Keratinocyte (primary cell): ENCODE measurements at regions not wholly inside any gene's neighbourhood (a gene's known extent, or its start where the extent isn't known, plus 50 kb on each side); places are given as distances from the start of the nearest gene placed in this dataset.

Experiments
- DNase-seq: peaks from one replicate; pipeline ENCODE4 v3.0.0-alpha.2; 2011; ENCODE audit warnings: low read depth, missing footprints, low spot score
- FAIRE-seq: peaks from 2 replicates; lab custom pipeline; 2011; peaks lifted over from hg19 to GRCh38; lab: Jason Lieb, UNC
- H2AFZ ChIP-seq: 2 replicates; pipeline ENCODE4 v1.6.0; 2012; ENCODE audit warnings: low read length, control low read depth, inconsistent platforms; ENCODE audit not compliant: control insufficient read depth
- H3K27ac ChIP-seq: 2 replicates; pipeline ENCODE4 v1.5.1; 2011; ENCODE audit warnings: low read length; ENCODE audit not compliant: control insufficient read depth, insufficient read depth
- H3K27me3 ChIP-seq: 3 replicates; pipeline ENCODE4 v1.6.0; 2011; ENCODE audit warnings: low read length; ENCODE audit not compliant: control insufficient read depth, insufficient read depth; ENCODE audit errors: extremely low read depth
- H3K36me3 ChIP-seq, 2 experiments: 2 replicates in 1 of 2; 3 replicates in 1 of 2; pipeline ENCODE4 v1.5.1; 2011; ENCODE audit warnings: low read length in 2 of 2, mild to moderate bottlenecking in 1 of 2; ENCODE audit not compliant: control insufficient read depth in 2 of 2, insufficient read depth in 2 of 2; ENCODE audit errors: extremely low read depth in 1 of 2
- H3K4me1 ChIP-seq: 3 replicates; pipeline ENCODE4 v1.5.1; 2011; ENCODE audit warnings: low read length; ENCODE audit not compliant: control insufficient read depth, insufficient read depth; ENCODE audit errors: extremely low read depth
- H3K4me2 ChIP-seq: 3 replicates; pipeline ENCODE4 v1.6.0; 2011; ENCODE audit warnings: low read depth, low read length; ENCODE audit not compliant: control insufficient read depth, insufficient read depth; ENCODE audit errors: extremely low read depth
- H3K4me3 ChIP-seq, 3 experiments: fragments of 200-600 bp in 1 of 3; sonication (generic) in 1 of 3; 2 replicates in 2 of 3; 3 replicates in 1 of 3; pipeline ENCODE4 v1.5.1; 2011 to 2016; ENCODE audit warnings: low read length in 3 of 3, mild to moderate bottlenecking in 3 of 3, control low read depth in 2 of 3, inconsistent platforms in 1 of 3, low read depth in 1 of 3, mixed read lengths in 1 of 3, mixed run types in 1 of 3, moderate library complexity in 1 of 3; ENCODE audit not compliant: control insufficient read depth in 2 of 3, insufficient read depth in 2 of 3; ENCODE audit errors: extremely low read depth in 1 of 3
- H3K79me2 ChIP-seq: 2 replicates; pipeline ENCODE4 v1.6.0; 2012; ENCODE audit warnings: low read length; ENCODE audit not compliant: control insufficient read depth, insufficient read depth
- H3K9ac ChIP-seq: 3 replicates; pipeline ENCODE4 v1.6.0; 2011; ENCODE audit warnings: low read length; ENCODE audit not compliant: control insufficient read depth, insufficient read depth; ENCODE audit errors: extremely low read depth
- H3K9me1 ChIP-seq: 3 replicates; pipeline ENCODE4 v1.6.0; 2011; ENCODE audit warnings: low read length; ENCODE audit not compliant: control insufficient read depth, insufficient read depth; ENCODE audit errors: extremely low read depth
- H3K9me3 ChIP-seq: 2 replicates; pipeline ENCODE4 v1.5.1; 2012; ENCODE audit warnings: low read depth, low read length; ENCODE audit not compliant: control insufficient read depth
- H4K20me1 ChIP-seq: 3 replicates; pipeline ENCODE4 v1.6.0; 2011; ENCODE audit warnings: low read length; ENCODE audit not compliant: control insufficient read depth, insufficient read depth; ENCODE audit errors: extremely low read depth
- EZH2 ChIP-seq: IDR thresholded peaks from one replicate; pipeline ENCODE4 v1.6.1; 2012; ENCODE audit warnings: inconsistent platforms, mild to moderate bottlenecking, low read length, moderate library complexity
- dilution Hi-C: fragments of 300-500 bp; cut with MboI; formaldehyde crosslinking; loops from one replicate; pipeline ENCODE4 v1.7.0; 2020; ENCODE audit warnings: low sequenced_read_pairs; ENCODE audit not compliant: extremely low pct_ligation_motif_present
- TF ChIP-seq, protein P1 (sequence below), 3 experiments: IDR thresholded peaks in 1 of 3; conservative IDR thresholded peaks in 1 of 3; optimal IDR thresholded peaks in 1 of 3; 2 replicates in 2 of 3; 3 replicates in 1 of 3; pipeline versions ENCODE3 to v1.5.1; 2011; ENCODE audit warnings: low read length in 3 of 3, mild to moderate bottlenecking in 3 of 3, moderate library complexity in 2 of 3, control low read depth in 1 of 3, inconsistent platforms in 1 of 3; ENCODE audit not compliant: insufficient read depth in 2 of 3; ENCODE audit errors: extremely low read depth in 1 of 3

DNA sequence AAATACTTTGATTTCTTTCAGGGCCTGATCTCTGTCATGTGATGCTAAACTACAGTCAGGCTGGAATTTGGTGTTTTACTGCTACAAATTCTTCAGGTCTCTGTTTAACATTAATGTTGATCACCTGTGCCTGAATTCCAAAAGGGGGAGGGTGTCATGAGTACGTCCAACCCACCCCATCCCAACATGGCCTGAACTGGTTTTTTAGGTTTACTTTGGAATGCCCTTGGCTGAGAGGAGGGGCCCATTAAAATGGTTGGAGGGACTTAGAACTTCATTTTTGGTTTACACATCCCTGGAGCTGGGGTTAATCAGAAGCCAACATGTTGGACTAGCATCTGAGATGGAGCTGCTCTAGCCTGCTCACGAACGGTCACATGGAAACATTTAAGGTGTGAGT, 60.8 kb upstream of the CFAP46 start:
- Histone ChIP-seq H3K79me2 (no peaks in the 10 kb centered on the region), H3K4me3 (no peak overlapping the region), H3K4me2 (no peak overlapping the region), H3K9me3 (no peaks in the 10 kb centered on the region), H2AFZ (no peak overlapping the region), H3K9me1 (no peaks in the 10 kb centered on the region), H3K36me3 (no peaks in the 10 kb centered on the region), H3K27ac (no peak overlapping the region), H3K4me1 (no peaks in the 10 kb centered on the region), H4K20me1 (no peaks in the 10 kb centered on the region), H3K27me3 (peaks cover 7% of the 10 kb centered on the region), H3K9ac (no peak overlapping the region)
- DNase-seq (no peak), FAIRE-seq (no peak)
- no peak for TF ChIP-seq EZH2
- TF ChIP-seq, protein P1, sequence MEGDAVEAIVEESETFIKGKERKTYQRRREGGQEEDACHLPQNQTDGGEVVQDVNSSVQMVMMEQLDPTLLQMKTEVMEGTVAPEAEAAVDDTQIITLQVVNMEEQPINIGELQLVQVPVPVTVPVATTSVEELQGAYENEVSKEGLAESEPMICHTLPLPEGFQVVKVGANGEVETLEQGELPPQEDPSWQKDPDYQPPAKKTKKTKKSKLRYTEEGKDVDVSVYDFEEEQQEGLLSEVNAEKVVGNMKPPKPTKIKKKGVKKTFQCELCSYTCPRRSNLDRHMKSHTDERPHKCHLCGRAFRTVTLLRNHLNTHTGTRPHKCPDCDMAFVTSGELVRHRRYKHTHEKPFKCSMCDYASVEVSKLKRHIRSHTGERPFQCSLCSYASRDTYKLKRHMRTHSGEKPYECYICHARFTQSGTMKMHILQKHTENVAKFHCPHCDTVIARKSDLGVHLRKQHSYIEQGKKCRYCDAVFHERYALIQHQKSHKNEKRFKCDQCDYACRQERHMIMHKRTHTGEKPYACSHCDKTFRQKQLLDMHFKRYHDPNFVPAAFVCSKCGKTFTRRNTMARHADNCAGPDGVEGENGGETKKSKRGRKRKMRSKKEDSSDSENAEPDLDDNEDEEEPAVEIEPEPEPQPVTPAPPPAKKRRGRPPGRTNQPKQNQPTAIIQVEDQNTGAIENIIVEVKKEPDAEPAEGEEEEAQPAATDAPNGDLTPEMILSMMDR (optimal IDR thresholded peaks at IDR 0.05 in 1 of 3, IDR thresholded peaks at IDR 0.05 in 1 of 3, conservative IDR thresholded peaks at IDR 0.05 in 1 of 3; ENCODE audit: extremely low read depth in 1 of 3, insufficient read depth in 2 of 3, low read length in 3 of 3), result no peak
- dilution Hi-C loops, result no loop called here

DNA sequence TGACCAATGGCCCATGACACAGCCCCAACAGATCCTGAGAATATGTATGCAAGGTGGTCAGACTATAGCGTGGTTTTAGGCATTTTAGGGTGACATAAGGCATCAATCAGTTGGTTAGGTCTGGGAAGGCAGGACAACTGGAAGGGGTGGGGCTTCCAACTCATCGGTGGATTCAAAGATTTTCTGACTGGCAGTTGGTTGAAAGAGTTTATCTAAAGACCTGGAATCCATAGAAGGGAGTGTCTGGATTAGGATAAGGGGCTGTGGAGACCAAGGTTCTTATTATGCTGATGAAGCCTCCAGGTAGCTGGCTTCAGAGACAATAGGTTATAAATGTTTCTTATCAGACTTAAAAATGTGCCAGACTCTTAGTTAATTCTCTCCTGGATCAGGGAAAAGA, 60.3 kb upstream of the CFAP46 start:
- Histone ChIP-seq H2AFZ (no peak overlapping the region), H3K36me3 (no peaks in the 10 kb centered on the region), H4K20me1 (no peaks in the 10 kb centered on the region), H3K9ac (no peak overlapping the region), H3K27ac (no peak overlapping the region), H3K9me1 (no peaks in the 10 kb centered on the region), H3K4me1 (no peaks in the 10 kb centered on the region), H3K79me2 (no peaks in the 10 kb centered on the region), H3K4me2 (no peak overlapping the region), H3K9me3 (no peaks in the 10 kb centered on the region), H3K27me3 (peaks cover 7% of the 10 kb centered on the region), H3K4me3 (no peak overlapping the region)
- TF ChIP-seq, protein P1 (optimal IDR thresholded peaks at IDR 0.05 in 1 of 3, IDR thresholded peaks at IDR 0.05 in 1 of 3, conservative IDR thresholded peaks at IDR 0.05 in 1 of 3; ENCODE audit: extremely low read depth in 1 of 3, insufficient read depth in 2 of 3, low read length in 3 of 3), result no peak
- no peak for TF ChIP-seq EZH2
- no peak for FAIRE-seq
- dilution Hi-C loops, result no loop called here
- no peak for DNase-seq
